GM12878 (cell line): ENCODE measurements at regions not wholly inside any gene's neighbourhood (a gene's known extent, or its start where the extent isn't known, plus 50 kb on each side); places are given as distances from the start of the nearest gene placed in this dataset.

Experiments
- ATAC-seq: fragments of 200-7000 bp; cut with Tn5 transposase; 3 replicates; pipeline ENCODE4 v1.9.1; 2020; ENCODE audit warnings: mild to moderate bottlenecking, moderate library complexity
- BruUV-seq: library from RNA; stranded (reverse); fragments of 400-500 nt; replicated peaks from 2 replicates; lab custom pipeline; 2021; lab: Mats Ljungman, UMichigan
- CTCF ChIA-PET: fragments of 300-600 bp; sonication (Branson Sonifier 250); formaldehyde crosslinking; extraction: SDS; loops from one replicate; lab custom pipeline; 2021; ENCODE audit warnings: inconsistent platforms; lab: Yijun Ruan, JAX
- POLR2A ChIA-PET: fragments of 350-600 bp; formaldehyde crosslinking; extraction: SDS; loops from one replicate; lab custom pipeline; 2021; ENCODE audit warnings: inconsistent platforms; lab: Charles Lee
- RAD21 ChIA-PET: fragments of 300-600 bp; sonication (Branson Sonifier 250); formaldehyde crosslinking; loops from one replicate; lab custom pipeline; 2023; ENCODE audit warnings: antibody characterized with exemption; ENCODE audit not compliant: unreplicated experiment; lab: Charles Lee
- SMC1A ChIA-PET: fragments of 300-600 bp; sonication (Branson Sonifier 250); formaldehyde crosslinking; loops from one replicate; lab custom pipeline; 2023; ENCODE audit not compliant: unreplicated experiment, uncharacterized antibody; lab: Charles Lee
- DNase-seq: peaks from one replicate; pipeline ENCODE4 v3.0.0-alpha.2; 2011; ENCODE audit warnings: low read depth, low spot score
- FAIRE-seq: peaks from 3 replicates; lab custom pipeline; 2011; peaks lifted over from hg19 to GRCh38; lab: Jason Lieb, UNC
- H2AFZ ChIP-seq: 2 replicates; pipeline ENCODE4 v1.6.0; 2011; ENCODE audit warnings: low read depth, low read length, control low read depth; ENCODE audit not compliant: control insufficient read depth
- H3K27ac ChIP-seq: 2 replicates; pipeline ENCODE4 v1.5.1; 2011; ENCODE audit warnings: control low read depth; ENCODE audit not compliant: control insufficient read depth, insufficient read depth
- H3K27me3 ChIP-seq, 2 experiments: replicated peaks in 1 of 2; 2 replicates each; pipeline versions ENCODE4 v1.6.0 to v1.6.1; 2011; ENCODE audit warnings: low read length in 1 of 2; ENCODE audit not compliant: control insufficient read depth in 2 of 2, insufficient read depth in 2 of 2
- H3K36me3 ChIP-seq, 2 experiments: 2 replicates each; pipeline ENCODE4 v1.5.1; 2011; ENCODE audit warnings: low read length in 1 of 2; ENCODE audit not compliant: control insufficient read depth in 2 of 2, insufficient read depth in 2 of 2
- H3K4me1 ChIP-seq: 2 replicates; pipeline ENCODE4 v1.6.1; 2011; ENCODE audit warnings: mild to moderate bottlenecking, low read length, moderate library complexity, mixed read lengths; ENCODE audit not compliant: control insufficient read depth, insufficient read depth
- H3K4me2 ChIP-seq: 2 replicates; pipeline ENCODE4 v1.6.0; 2011; ENCODE audit warnings: control low read depth; ENCODE audit not compliant: control insufficient read depth, insufficient read depth
- H3K4me3 ChIP-seq: fragments of 200-600 bp; sonication (generic); 2 replicates; pipeline ENCODE4 v1.5.1; 2016
- H3K79me2 ChIP-seq: 2 replicates; pipeline ENCODE4 v1.6.0; 2011; ENCODE audit warnings: low read length; ENCODE audit not compliant: control insufficient read depth, insufficient read depth
- H3K9ac ChIP-seq: 2 replicates; pipeline ENCODE4 v1.8.0; 2011; ENCODE audit warnings: low read length, control low read depth, mixed read lengths; ENCODE audit not compliant: control insufficient read depth, insufficient read depth
- H3K9me3 ChIP-seq: replicated peaks from 3 replicates; pipeline ENCODE4 v1.5.1; 2011; ENCODE audit warnings: mild to moderate bottlenecking, low read length; ENCODE audit not compliant: control insufficient read depth, insufficient read depth
- H4K20me1 ChIP-seq: 2 replicates; pipeline ENCODE4 v1.6.0; 2011; ENCODE audit not compliant: control insufficient read depth, insufficient read depth
- CBX5 ChIP-seq: sonication (generic); IDR thresholded peaks from 2 replicates; pipeline ENCODE4 v1.6.1; 2016; ENCODE audit warnings: low read depth, moderate library complexity, mild to moderate bottlenecking, inconsistent platforms
- EZH2 ChIP-seq: IDR thresholded peaks from 2 replicates; pipeline ENCODE4 v1.6.1; 2012; ENCODE audit warnings: low read depth, mild to moderate bottlenecking, control low read depth, inconsistent platforms, low read length, borderline replicate concordance; ENCODE audit not compliant: control insufficient read depth
- FOXK2 ChIP-seq: fragments of 450-650 bp; IDR thresholded peaks from 2 replicates; pipeline ENCODE4 v1.6.1; 2017; ENCODE audit warnings: mild to moderate bottlenecking, moderate library complexity
- POLR2AphosphoS5 ChIP-seq: IDR thresholded peaks from 2 replicates; pipeline ENCODE4 v1.6.1; 2011; ENCODE audit warnings: mild to moderate bottlenecking, low read length, inconsistent platforms
- SRF ChIP-seq, 2 experiments: IDR thresholded peaks; 2 replicates each; pipeline ENCODE4 v1.6.1; 2011; ENCODE audit warnings: low read depth in 2 of 2, low read length in 2 of 2, mild to moderate bottlenecking in 1 of 2, moderate library complexity in 1 of 2
- SUZ12 ChIP-seq: fragments of 200-600 bp; sonication (generic); IDR thresholded peaks from one replicate; pipeline ENCODE4 v1.6.1; 2018; ENCODE audit warnings: antibody characterized with exemption, mild to moderate bottlenecking; ENCODE audit not compliant: unreplicated experiment
- YBX1 ChIP-seq: fragments of 450-650 bp; IDR thresholded peaks from 2 replicates; pipeline ENCODE4 v1.6.1; 2016; ENCODE audit warnings: antibody characterized with exemption
- WGBS: methylation state at CpG from one replicate; pipeline ENCODE4 v1.1.6; 2016; ENCODE audit warnings: low lambda C conversion rate; ENCODE audit not compliant: insufficient replicate concordance, insufficient coverage; ENCODE audit errors: missing lambda C conversion rate; 5-methylcytosine and 5-hydroxymethylcytosine counted together
- in situ Hi-C: fragments of 300-500 bp; cut with MboI; formaldehyde crosslinking; loops from 9 replicates; pipeline ENCODE4 v1.14.3; 2018; ENCODE audit warnings: mixed read lengths
- intact Hi-C: fragments of 100-400 bp; cut with micrococcal nuclease; formaldehyde crosslinking; loops from one replicate; pipeline ENCODE4 v1.14.2; 2022; ENCODE audit not compliant: unreplicated experiment
- TF ChIP-seq, protein P1 (sequence below): fragments of 450-650 bp; IDR thresholded peaks from 2 replicates; pipeline ENCODE4 v1.6.1; 2017; ENCODE audit warnings: low read depth, mild to moderate bottlenecking, moderate library complexity
- TF ChIP-seq, protein P2 (sequence below): fragments of 450-650 bp; IDR thresholded peaks from 2 replicates; pipeline ENCODE4 v1.6.1; 2017; ENCODE audit warnings: mild to moderate bottlenecking, moderate library complexity
- TF ChIP-seq, protein P3 (sequence below): fragments of 450-650 bp; IDR thresholded peaks from 2 replicates; pipeline ENCODE4 v1.6.1; 2016; ENCODE audit warnings: mild to moderate bottlenecking
- TF ChIP-seq, protein P4 (sequence below): IDR thresholded peaks from 2 replicates; pipeline ENCODE4 v1.6.1; 2012; ENCODE audit warnings: mild to moderate bottlenecking, low read depth, low read length

DNA sequence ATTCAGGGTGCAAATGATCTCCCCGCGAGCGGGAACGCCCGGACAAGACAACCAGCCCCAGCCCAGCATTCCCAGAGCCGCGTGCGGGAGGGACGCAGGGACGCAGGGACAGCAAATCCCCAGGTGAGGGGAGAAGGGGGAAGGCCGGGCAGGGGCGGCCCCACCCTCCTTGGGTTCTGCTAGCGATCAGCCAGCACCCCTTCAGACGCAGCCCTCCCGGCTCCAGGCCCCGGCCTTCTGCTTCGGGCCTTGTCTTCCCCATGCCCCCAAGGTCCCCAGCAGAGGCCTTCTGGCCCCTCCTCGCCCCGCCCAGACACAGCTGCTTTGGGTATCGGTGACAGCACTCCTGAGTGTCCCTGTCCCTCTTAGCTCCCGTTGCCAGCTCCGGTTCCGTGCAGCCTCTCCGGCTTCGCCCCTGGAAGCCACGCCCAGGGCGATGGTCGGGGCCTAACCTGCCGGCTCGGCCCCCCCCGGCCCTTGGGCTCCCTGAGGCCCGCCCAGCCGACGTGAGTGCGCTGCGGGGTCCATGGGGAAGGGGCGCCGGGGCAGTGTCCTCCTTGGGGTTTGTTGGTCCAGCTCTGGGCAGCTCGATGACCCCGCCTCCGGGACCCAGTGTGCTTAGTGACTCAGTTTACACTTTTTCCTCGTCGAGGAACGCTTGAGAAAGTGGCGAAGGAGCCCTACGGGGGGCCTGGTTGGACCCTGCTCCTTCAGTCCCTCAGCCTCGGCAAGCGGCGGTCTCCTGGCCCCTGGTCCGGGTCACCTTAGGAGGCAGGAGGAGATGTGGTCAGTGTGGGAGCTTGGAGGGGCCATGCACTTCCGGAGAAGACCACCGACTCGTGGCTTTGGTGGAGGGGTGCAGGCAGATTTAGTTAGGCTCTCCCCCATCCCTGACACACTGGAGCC, 50.5 kb upstream of the AMZ2 start:
- Histone ChIP-seq H4K20me1 (no peaks in the 10 kb centered on the region), H3K4me3 (peak overlapping the region; percentile 66; the same call in 1 of the 2 replicates), H3K79me2 (no peaks in the 10 kb centered on the region), H3K36me3 (no peaks in the 10 kb centered on the region), H3K9ac (no peak overlapping the region), H3K27me3 (peaks cover 19 to 26% of the 10 kb centered on the region in 2 experiments; a peak in 3 of 4 replicates), H2AFZ (no peak overlapping the region; the same call in 1 of the 2 replicates), H3K9me3 (no peaks in the 10 kb centered on the region; the same call in 2 of the 3 replicates), H3K4me1 (peaks cover 37% of the 10 kb centered on the region), H3K27ac (no peak overlapping the region), H3K4me2 (peak overlapping the region; percentile 90)
- WGBS, result 4% methylated on average over 53 of the region's 53 CpGs
- SMC1A ChIA-PET, result interaction anchor here (1.0 to 1.8 kb wide), 2 partner anchors 13 to 16 kb away, joined by 5 to 6 read pairs; no protein-coding TSS in a partner anchor
- ATAC-seq (peak; percentile 26), FAIRE-seq (no peak), DNase-seq (no peak)
- RAD21 ChIA-PET, result interaction anchor here (0.9 to 2.0 kb wide), 2 partner anchors 17 to 25 kb away, joined by 4 to 6 read pairs; no protein-coding TSS in a partner anchor
- BruUV-seq, result no TSS peak
- POLR2A ChIA-PET, result no interaction called here
- CTCF ChIA-PET, result interaction anchor here (1.1 to 1.5 kb wide), 3 partner anchors 12 to 24 kb away, joined by 4 to 7 read pairs (median 5); no protein-coding TSS in a partner anchor
- intact Hi-C loops, result no loop called here
- in situ Hi-C loops, result no loop called here
- no peak for TF ChIP-seq YBX1
- TF ChIP-seq, protein P1, sequence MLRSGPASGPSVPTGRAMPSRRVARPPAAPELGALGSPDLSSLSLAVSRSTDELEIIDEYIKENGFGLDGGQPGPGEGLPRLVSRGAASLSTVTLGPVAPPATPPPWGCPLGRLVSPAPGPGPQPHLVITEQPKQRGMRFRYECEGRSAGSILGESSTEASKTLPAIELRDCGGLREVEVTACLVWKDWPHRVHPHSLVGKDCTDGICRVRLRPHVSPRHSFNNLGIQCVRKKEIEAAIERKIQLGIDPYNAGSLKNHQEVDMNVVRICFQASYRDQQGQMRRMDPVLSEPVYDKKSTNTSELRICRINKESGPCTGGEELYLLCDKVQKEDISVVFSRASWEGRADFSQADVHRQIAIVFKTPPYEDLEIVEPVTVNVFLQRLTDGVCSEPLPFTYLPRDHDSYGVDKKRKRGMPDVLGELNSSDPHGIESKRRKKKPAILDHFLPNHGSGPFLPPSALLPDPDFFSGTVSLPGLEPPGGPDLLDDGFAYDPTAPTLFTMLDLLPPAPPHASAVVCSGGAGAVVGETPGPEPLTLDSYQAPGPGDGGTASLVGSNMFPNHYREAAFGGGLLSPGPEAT, result no peak
- TF ChIP-seq FOXK2, result no peak
- no peak for TF ChIP-seq SRF (IDR thresholded peaks at IDR 0.05; ENCODE audit: low read depth in 2 of 2, low read length in 2 of 2)
- TF ChIP-seq, protein P2, sequence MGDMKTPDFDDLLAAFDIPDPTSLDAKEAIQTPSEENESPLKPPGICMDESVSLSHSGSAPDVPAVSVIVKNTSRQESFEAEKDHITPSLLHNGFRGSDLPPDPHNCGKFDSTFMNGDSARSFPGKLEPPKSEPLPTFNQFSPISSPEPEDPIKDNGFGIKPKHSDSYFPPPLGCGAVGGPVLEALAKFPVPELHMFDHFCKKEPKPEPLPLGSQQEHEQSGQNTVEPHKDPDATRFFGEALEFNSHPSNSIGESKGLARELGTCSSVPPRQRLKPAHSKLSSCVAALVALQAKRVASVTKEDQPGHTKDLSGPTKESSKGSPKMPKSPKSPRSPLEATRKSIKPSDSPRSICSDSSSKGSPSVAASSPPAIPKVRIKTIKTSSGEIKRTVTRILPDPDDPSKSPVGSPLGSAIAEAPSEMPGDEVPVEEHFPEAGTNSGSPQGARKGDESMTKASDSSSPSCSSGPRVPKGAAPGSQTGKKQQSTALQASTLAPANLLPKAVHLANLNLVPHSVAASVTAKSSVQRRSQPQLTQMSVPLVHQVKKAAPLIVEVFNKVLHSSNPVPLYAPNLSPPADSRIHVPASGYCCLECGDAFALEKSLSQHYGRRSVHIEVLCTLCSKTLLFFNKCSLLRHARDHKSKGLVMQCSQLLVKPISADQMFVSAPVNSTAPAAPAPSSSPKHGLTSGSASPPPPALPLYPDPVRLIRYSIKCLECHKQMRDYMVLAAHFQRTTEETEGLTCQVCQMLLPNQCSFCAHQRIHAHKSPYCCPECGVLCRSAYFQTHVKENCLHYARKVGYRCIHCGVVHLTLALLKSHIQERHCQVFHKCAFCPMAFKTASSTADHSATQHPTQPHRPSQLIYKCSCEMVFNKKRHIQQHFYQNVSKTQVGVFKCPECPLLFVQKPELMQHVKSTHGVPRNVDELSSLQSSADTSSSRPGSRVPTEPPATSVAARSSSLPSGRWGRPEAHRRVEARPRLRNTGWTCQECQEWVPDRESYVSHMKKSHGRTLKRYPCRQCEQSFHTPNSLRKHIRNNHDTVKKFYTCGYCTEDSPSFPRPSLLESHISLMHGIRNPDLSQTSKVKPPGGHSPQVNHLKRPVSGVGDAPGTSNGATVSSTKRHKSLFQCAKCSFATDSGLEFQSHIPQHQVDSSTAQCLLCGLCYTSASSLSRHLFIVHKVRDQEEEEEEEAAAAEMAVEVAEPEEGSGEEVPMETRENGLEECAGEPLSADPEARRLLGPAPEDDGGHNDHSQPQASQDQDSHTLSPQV, result no peak
- no peak for TF ChIP-seq EZH2
- TF ChIP-seq CBX5, result no peak
- TF ChIP-seq, protein P3, sequence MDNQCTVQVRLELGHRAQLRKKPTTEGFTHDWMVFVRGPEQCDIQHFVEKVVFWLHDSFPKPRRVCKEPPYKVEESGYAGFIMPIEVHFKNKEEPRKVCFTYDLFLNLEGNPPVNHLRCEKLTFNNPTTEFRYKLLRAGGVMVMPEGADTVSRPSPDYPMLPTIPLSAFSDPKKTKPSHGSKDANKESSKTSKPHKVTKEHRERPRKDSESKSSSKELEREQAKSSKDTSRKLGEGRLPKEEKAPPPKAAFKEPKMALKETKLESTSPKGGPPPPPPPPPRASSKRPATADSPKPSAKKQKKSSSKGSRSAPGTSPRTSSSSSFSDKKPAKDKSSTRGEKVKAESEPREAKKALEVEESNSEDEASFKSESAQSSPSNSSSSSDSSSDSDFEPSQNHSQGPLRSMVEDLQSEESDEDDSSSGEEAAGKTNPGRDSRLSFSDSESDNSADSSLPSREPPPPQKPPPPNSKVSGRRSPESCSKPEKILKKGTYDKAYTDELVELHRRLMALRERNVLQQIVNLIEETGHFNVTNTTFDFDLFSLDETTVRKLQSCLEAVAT, result no peak
- peak; percentile 63 for TF ChIP-seq SUZ12
- TF ChIP-seq, protein P4, sequence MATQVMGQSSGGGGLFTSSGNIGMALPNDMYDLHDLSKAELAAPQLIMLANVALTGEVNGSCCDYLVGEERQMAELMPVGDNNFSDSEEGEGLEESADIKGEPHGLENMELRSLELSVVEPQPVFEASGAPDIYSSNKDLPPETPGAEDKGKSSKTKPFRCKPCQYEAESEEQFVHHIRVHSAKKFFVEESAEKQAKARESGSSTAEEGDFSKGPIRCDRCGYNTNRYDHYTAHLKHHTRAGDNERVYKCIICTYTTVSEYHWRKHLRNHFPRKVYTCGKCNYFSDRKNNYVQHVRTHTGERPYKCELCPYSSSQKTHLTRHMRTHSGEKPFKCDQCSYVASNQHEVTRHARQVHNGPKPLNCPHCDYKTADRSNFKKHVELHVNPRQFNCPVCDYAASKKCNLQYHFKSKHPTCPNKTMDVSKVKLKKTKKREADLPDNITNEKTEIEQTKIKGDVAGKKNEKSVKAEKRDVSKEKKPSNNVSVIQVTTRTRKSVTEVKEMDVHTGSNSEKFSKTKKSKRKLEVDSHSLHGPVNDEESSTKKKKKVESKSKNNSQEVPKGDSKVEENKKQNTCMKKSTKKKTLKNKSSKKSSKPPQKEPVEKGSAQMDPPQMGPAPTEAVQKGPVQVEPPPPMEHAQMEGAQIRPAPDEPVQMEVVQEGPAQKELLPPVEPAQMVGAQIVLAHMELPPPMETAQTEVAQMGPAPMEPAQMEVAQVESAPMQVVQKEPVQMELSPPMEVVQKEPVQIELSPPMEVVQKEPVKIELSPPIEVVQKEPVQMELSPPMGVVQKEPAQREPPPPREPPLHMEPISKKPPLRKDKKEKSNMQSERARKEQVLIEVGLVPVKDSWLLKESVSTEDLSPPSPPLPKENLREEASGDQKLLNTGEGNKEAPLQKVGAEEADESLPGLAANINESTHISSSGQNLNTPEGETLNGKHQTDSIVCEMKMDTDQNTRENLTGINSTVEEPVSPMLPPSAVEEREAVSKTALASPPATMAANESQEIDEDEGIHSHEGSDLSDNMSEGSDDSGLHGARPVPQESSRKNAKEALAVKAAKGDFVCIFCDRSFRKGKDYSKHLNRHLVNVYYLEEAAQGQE, result no peak
- no peak for TF ChIP-seq POLR2AphosphoS5
